ENCODE measurements at regions not wholly inside any gene's neighbourhood (a gene's known extent, or its start where the extent isn't known, plus 50 kb on each side); places are given as distances from the start of the nearest gene placed in this dataset.
"Not testable (repeated sequence)": the region's sequence is repeated elsewhere in the genome, so short reads cannot be mapped to it uniquely, and the experiment has no call there.

DNA sequence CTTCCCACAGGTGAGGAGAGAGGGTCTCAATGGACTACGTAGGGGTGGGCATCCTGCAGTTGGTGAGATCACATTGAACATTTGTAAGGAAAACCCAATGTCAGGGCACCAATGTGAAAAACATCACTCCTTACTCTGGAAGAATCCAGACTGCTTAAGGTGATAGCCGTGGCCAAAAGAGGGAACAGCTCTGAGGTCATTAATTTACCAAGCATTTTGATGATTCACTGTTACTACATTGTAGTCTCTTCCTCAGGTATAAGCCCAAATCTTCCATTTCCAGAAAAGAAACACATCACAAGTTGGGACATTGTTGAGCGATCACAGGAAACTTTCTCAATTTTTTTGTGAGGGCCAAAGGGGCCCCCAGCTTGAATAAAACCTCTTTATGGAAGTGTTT lies 61.1 kb upstream of the SPTLC3 start:
- Histone ChIP-seq H3K4me3 (ENCODE audit: low read depth in 1 of 3, low read length in 3 of 3) (no peak overlapping the region), H3K4me1 (ENCODE audit: control insufficient read depth in 4 of 4, insufficient read depth in 4 of 4, low read length in 3 of 4) (no peaks in the 10 kb centered on the region), H3K27ac (ENCODE audit: low read depth in 1 of 2, low read length in 2 of 2) (no peak overlapping the region), H3K9me3 (ENCODE audit: control insufficient read depth in 4 of 4, low read length in 3 of 4) (no peaks in the 10 kb centered on the region), H3K9ac (ENCODE audit: low read depth in 1 of 2, low read length in 2 of 2) (no peak overlapping the region), H3K27me3 (ENCODE audit: control insufficient read depth in 4 of 4, insufficient read depth in 4 of 4, low read length in 3 of 4) (no peaks in the 10 kb centered on the region), H3K36me3 (ENCODE audit: control insufficient read depth in 4 of 4, insufficient read depth in 3 of 4, low read depth in 1 of 4, low read length in 3 of 4) (no peaks in the 10 kb centered on the region)
- 91% methylated on average over 3 of the region's 3 CpGs for WGBS
- TF ChIP-seq ZBTB33 (IDR thresholded peaks at IDR 0.05) (no peak), MAX (IDR thresholded peaks at IDR 0.05) (no peak), ATF3 (IDR thresholded peaks at IDR 0.05) (no peak), NR2F2 (IDR thresholded peaks at IDR 0.05) (no peak)
- no peak for DNase-seq (ENCODE audit: low spot score)

DNA sequence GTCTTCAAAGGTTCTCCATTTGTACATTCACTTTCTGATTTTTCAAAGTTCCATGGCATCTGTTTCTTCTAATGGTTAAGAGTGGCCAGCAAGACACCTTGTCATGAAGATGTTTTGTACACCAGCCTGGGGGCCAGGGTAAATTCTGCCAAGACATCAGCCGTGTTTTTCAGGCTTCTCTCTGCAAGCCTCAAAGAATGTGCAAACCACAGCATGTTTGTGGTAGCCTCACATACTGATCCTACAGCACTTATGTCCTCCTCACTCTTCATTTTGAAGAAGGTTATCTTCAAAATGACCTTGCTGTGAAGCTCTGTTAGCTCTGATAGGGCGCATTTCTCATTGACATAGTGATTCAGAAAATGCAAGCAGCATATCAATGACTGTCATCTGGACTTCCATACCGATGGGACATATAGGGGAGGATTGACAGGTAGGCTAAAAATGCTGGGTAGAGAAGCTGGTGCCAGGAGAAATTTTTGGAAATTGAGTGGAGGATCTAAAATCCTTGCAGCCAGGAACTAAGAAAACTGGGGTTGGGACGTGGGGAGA lies 59.3 kb upstream of the SPTLC3 start:
- Histone ChIP-seq H3K27ac (ENCODE audit: low read depth in 1 of 2, low read length in 2 of 2) (no peak overlapping the region), H3K4me1 (ENCODE audit: control insufficient read depth in 4 of 4, insufficient read depth in 4 of 4, low read length in 3 of 4) (no peaks in the 10 kb centered on the region), H3K4me3 (ENCODE audit: low read depth in 1 of 3, low read length in 3 of 3) (no peak overlapping the region), H3K9ac (ENCODE audit: low read depth in 1 of 2, low read length in 2 of 2) (no peak overlapping the region), H3K9me3 (ENCODE audit: control insufficient read depth in 4 of 4, low read length in 3 of 4) (no peaks in the 10 kb centered on the region), H3K27me3 (ENCODE audit: control insufficient read depth in 4 of 4, insufficient read depth in 4 of 4, low read length in 3 of 4) (no peaks in the 10 kb centered on the region), H3K36me3 (ENCODE audit: control insufficient read depth in 4 of 4, insufficient read depth in 3 of 4, low read depth in 1 of 4, low read length in 3 of 4) (no peaks in the 10 kb centered on the region)
- DNase-seq (ENCODE audit: low spot score), result no peak
- TF ChIP-seq HNF4A (conservative IDR thresholded peaks at IDR 0.05) (no peak), MAX (IDR thresholded peaks at IDR 0.05) (no peak), CTCF (IDR thresholded peaks at IDR 0.05; ENCODE audit: low read depth, low read length, missing input control) (no peak), TAF1 (conservative IDR thresholded peaks at IDR 0.05) (no peak), GABPA (IDR thresholded peaks at IDR 0.05 in 1 of 2, conservative IDR thresholded peaks at IDR 0.05 in 1 of 2) (no peak), RAD21 (IDR thresholded peaks at IDR 0.05) (no peak), RXRA (IDR thresholded peaks at IDR 0.05) (no peak), NR2F2 (IDR thresholded peaks at IDR 0.05) (no peak), ATF3 (IDR thresholded peaks at IDR 0.05) (no peak), JUND (IDR thresholded peaks at IDR 0.05) (no peak), SP1 (IDR thresholded peaks at IDR 0.05) (no peak), FOXA1 (IDR thresholded peaks at IDR 0.05) (no peak), FOXA2 (IDR thresholded peaks at IDR 0.05) (no peak), YY1 (IDR thresholded peaks at IDR 0.05) (no peak), ZBTB33 (IDR thresholded peaks at IDR 0.05) (no peak), EGR1 (IDR thresholded peaks at IDR 0.05; ENCODE audit: low read depth in 2 of 2) (no peak), HNF4G (IDR thresholded peaks at IDR 0.05) (no peak)
- TF ChIP-seq, protein P1, sequence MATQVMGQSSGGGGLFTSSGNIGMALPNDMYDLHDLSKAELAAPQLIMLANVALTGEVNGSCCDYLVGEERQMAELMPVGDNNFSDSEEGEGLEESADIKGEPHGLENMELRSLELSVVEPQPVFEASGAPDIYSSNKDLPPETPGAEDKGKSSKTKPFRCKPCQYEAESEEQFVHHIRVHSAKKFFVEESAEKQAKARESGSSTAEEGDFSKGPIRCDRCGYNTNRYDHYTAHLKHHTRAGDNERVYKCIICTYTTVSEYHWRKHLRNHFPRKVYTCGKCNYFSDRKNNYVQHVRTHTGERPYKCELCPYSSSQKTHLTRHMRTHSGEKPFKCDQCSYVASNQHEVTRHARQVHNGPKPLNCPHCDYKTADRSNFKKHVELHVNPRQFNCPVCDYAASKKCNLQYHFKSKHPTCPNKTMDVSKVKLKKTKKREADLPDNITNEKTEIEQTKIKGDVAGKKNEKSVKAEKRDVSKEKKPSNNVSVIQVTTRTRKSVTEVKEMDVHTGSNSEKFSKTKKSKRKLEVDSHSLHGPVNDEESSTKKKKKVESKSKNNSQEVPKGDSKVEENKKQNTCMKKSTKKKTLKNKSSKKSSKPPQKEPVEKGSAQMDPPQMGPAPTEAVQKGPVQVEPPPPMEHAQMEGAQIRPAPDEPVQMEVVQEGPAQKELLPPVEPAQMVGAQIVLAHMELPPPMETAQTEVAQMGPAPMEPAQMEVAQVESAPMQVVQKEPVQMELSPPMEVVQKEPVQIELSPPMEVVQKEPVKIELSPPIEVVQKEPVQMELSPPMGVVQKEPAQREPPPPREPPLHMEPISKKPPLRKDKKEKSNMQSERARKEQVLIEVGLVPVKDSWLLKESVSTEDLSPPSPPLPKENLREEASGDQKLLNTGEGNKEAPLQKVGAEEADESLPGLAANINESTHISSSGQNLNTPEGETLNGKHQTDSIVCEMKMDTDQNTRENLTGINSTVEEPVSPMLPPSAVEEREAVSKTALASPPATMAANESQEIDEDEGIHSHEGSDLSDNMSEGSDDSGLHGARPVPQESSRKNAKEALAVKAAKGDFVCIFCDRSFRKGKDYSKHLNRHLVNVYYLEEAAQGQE (IDR thresholded peaks at IDR 0.05), result no peak
- WGBS, result 62% methylated on average over 4 of the region's 4 CpGs

DNA sequence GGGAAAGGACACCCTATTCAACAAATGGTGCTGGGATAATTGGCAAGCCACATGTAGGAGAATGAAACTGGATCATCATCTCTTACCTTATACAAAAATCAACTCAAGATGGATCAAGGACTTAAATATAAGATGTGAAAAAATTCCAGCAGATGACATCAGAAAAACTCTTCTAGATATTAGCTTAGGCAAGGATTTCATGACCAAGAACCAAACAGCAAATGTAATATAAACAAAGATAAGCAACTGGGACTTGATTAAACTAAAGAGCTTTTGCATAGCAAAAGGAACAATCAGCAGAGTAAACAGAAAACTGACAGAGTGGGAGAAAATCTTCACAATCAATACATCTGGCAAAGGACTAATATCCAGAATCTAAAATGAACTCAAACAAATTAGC lies 54.5 kb upstream of the SPTLC3 start:
- H3K4me1 ChIP-seq (ENCODE audit: control insufficient read depth in 4 of 4, insufficient read depth in 4 of 4, low read length in 3 of 4); H3K36me3 ChIP-seq (ENCODE audit: control insufficient read depth in 4 of 4, insufficient read depth in 3 of 4, low read depth in 1 of 4, low read length in 3 of 4); H3K9ac ChIP-seq (ENCODE audit: low read depth in 1 of 2, low read length in 2 of 2): not testable (repeated sequence)

More for the DNA sequence above, 54.5 kb upstream of the SPTLC3 start:
- not testable (repeated sequence) for H3K4me3 ChIP-seq (ENCODE audit: low read depth in 1 of 3, low read length in 3 of 3); H3K9me3 ChIP-seq (ENCODE audit: control insufficient read depth in 4 of 4, low read length in 3 of 4); DNase-seq (ENCODE audit: low spot score); H3K27me3 ChIP-seq (ENCODE audit: control insufficient read depth in 4 of 4, insufficient read depth in 4 of 4, low read length in 3 of 4); H3K27ac ChIP-seq (ENCODE audit: low read depth in 1 of 2, low read length in 2 of 2)
